ENCODE measurements at regions not wholly inside any gene's neighbourhood (a gene's known extent, or its start where the extent isn't known, plus 50 kb on each side); places are given as distances from the start of the nearest gene placed in this dataset.

DNA sequence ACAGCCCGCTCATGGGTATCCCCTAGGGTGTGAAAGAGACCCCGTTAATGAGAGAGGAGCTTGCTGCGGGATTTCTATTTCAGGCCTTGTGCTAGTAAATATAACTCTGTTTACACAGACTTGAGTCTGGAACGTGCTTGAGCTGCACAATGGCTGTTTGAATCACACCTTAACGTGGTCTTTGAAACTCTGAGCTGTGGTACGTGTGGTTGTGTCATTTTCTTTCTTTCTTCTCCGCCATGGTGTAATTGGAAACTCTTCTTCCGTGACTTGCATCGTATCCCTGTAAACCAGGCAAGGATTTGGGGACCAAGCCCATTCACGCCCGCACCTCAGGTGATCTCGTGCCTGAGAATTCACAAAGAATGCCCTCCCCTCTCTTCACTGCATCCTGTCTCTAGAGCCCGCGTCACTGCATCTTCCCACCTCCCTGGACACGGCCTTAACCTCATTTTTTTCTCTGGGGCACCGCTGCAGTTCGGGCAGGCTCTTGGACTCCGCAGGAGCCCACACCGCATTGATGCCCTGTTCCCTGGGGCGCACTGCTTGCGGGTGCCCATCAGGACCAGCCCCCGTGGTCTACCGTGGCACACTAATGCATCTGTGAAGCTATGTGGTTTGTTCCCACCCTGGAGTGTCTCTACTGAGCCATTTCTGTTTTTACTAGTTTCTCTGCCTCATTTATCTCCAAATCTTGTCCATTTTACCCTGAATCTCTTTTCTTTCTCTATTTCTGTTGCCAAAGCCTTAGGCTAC is 78.4 kb upstream of the PARP11 start:
- H3K4me1 ChIP-seq (ENCODE audit: control insufficient read depth in 1 of 2, insufficient read depth in 2 of 2, low read length in 2 of 2), result no peaks in the 10 kb centered on the region
- H3K27me3 ChIP-seq (ENCODE audit: control insufficient read depth in 1 of 2, insufficient read depth in 2 of 2, low read length in 2 of 2), result no peaks in the 10 kb centered on the region
- no peaks in the 10 kb centered on the region for H3K36me3 ChIP-seq (ENCODE audit: control insufficient read depth in 1 of 2, insufficient read depth in 2 of 2, low read length in 2 of 2)
- H3K9me3 ChIP-seq (ENCODE audit: control insufficient read depth in 1 of 2, low read length in 2 of 2), result no peaks in the 10 kb centered on the region
- no peak overlapping the region for H3K9ac ChIP-seq (ENCODE audit: low read depth in 1 of 2, low read length in 2 of 2)
- no peak overlapping the region for H3K4me3 ChIP-seq (ENCODE audit: low read depth in 1 of 2, low read length in 2 of 2)
- no peak overlapping the region for H3K27ac ChIP-seq (ENCODE audit: low read depth, low read length)

DNA sequence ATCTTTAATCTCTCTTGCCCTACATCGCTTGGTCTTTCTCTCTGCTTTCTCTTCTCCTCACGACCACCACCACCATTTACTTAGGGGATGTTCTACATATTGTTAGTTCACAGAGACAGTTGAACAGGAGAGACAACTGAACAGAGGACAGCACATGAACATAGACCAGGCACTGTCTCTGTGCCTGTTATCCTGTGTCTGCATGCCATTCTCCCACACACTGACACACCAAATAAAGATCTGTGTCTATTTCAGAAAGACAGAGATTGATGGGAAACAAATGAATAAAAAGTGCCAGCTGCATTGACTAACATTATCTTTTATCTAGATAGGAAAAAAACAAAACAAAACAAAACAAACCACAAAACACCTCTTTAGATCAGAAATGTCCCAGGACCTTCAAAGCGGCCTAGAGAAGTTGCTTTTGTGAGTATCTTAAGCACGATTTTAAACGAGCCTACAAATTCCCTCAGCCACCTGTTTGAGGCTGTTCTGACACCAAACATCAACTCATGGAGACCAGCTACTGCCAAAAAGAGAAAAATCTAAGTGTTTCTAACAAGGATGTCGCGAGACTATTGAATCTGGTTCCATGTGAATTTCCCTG is 77.6 kb upstream of the PARP11 start:
- Histone ChIP-seq H3K9ac (ENCODE audit: low read depth in 1 of 2, low read length in 2 of 2) (no peak overlapping the region), H3K4me1 (ENCODE audit: control insufficient read depth in 1 of 2, insufficient read depth in 2 of 2, low read length in 2 of 2) (no peaks in the 10 kb centered on the region), H3K9me3 (ENCODE audit: control insufficient read depth in 1 of 2, low read length in 2 of 2) (no peaks in the 10 kb centered on the region), H3K27ac (ENCODE audit: low read depth, low read length) (no peak overlapping the region), H3K4me3 (ENCODE audit: low read depth in 1 of 2, low read length in 2 of 2) (no peak overlapping the region), H3K27me3 (ENCODE audit: control insufficient read depth in 1 of 2, insufficient read depth in 2 of 2, low read length in 2 of 2) (no peaks in the 10 kb centered on the region), H3K36me3 (ENCODE audit: control insufficient read depth in 1 of 2, insufficient read depth in 2 of 2, low read length in 2 of 2) (no peaks in the 10 kb centered on the region)

DNA sequence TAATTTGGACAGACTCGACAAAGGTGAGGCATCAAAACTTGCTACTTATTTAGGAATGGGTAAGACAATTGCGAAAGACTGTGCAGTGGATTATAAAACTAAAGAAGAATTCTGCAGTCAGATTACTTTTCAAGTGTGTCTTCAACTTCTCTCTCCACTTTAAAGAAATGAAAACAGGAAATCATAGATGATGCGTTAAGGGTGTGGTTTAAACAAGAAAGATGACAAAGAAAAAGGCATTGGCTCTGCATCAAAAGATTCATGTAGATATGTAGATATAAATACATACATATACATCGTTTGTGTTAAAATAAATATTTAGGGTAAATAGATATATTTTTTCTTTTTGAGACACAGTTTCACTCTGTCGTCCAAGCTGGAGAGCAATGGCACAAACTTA is 74.6 kb upstream of the PARP11 start:
- Histone ChIP-seq H3K9ac (ENCODE audit: low read depth in 1 of 2, low read length in 2 of 2) (no peak overlapping the region), H3K36me3 (ENCODE audit: control insufficient read depth in 1 of 2, insufficient read depth in 2 of 2, low read length in 2 of 2) (no peaks in the 10 kb centered on the region), H3K9me3 (ENCODE audit: control insufficient read depth in 1 of 2, low read length in 2 of 2) (no peaks in the 10 kb centered on the region), H3K4me3 (ENCODE audit: low read depth in 1 of 2, low read length in 2 of 2) (no peak overlapping the region), H3K27ac (ENCODE audit: low read depth, low read length) (no peak overlapping the region), H3K4me1 (ENCODE audit: control insufficient read depth in 1 of 2, insufficient read depth in 2 of 2, low read length in 2 of 2) (no peaks in the 10 kb centered on the region), H3K27me3 (ENCODE audit: control insufficient read depth in 1 of 2, insufficient read depth in 2 of 2, low read length in 2 of 2) (no peaks in the 10 kb centered on the region)

DNA sequence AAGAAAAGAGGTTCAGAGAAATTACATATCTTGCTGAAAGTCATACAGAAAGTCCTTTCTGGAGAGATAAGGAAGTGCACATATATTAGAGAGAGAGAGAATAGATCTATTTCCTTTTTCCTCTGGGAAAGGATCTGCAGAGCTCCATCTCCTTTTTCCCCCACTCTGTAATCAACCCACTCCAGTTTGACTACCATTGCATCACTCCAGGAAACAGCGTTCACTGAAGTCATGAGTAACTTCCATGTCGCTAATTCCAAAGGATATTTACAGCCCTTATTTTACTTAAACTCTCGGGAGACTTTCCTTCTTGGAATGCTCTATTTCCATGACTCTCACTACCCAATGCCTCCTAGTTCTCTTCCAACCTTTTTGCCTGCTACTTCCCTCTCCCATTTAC is 72.5 kb upstream of the PARP11 start:
- Histone ChIP-seq H3K36me3 (ENCODE audit: control insufficient read depth in 1 of 2, insufficient read depth in 2 of 2, low read length in 2 of 2) (no peaks in the 10 kb centered on the region), H3K27me3 (ENCODE audit: control insufficient read depth in 1 of 2, insufficient read depth in 2 of 2, low read length in 2 of 2) (no peaks in the 10 kb centered on the region), H3K4me1 (ENCODE audit: control insufficient read depth in 1 of 2, insufficient read depth in 2 of 2, low read length in 2 of 2) (no peaks in the 10 kb centered on the region), H3K9ac (ENCODE audit: low read depth in 1 of 2, low read length in 2 of 2) (no peak overlapping the region), H3K27ac (ENCODE audit: low read depth, low read length) (no peak overlapping the region), H3K9me3 (ENCODE audit: control insufficient read depth in 1 of 2, low read length in 2 of 2) (no peaks in the 10 kb centered on the region), H3K4me3 (ENCODE audit: low read depth in 1 of 2, low read length in 2 of 2) (no peak overlapping the region)

DNA sequence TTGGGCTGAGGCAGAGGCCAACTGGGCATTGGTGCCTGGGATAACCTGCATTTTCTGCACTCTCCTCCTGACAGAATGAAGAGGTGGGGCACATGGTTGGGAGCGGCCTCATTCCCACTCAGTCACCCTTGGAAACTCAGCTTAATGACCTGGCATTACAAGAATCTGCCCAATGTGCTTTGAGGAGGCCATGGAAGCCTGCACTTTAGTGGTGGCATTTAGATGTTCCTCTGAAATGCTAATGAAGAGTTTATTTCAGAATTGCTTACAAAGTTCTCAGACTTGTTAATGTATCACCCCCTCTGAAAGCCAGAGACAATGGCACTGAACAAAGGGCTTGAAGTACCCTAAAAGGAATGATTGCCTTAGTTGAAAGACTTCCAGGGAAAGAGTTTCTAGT is 71.4 kb upstream of the PARP11 start:
- Histone ChIP-seq H3K4me1 (ENCODE audit: control insufficient read depth in 1 of 2, insufficient read depth in 2 of 2, low read length in 2 of 2) (no peaks in the 10 kb centered on the region), H3K9me3 (ENCODE audit: control insufficient read depth in 1 of 2, low read length in 2 of 2) (no peaks in the 10 kb centered on the region), H3K27ac (ENCODE audit: low read depth, low read length) (no peak overlapping the region), H3K9ac (ENCODE audit: low read depth in 1 of 2, low read length in 2 of 2) (no peak overlapping the region), H3K27me3 (ENCODE audit: control insufficient read depth in 1 of 2, insufficient read depth in 2 of 2, low read length in 2 of 2) (no peaks in the 10 kb centered on the region), H3K36me3 (ENCODE audit: control insufficient read depth in 1 of 2, insufficient read depth in 2 of 2, low read length in 2 of 2) (no peaks in the 10 kb centered on the region), H3K4me3 (ENCODE audit: low read depth in 1 of 2, low read length in 2 of 2) (no peak overlapping the region)

DNA sequence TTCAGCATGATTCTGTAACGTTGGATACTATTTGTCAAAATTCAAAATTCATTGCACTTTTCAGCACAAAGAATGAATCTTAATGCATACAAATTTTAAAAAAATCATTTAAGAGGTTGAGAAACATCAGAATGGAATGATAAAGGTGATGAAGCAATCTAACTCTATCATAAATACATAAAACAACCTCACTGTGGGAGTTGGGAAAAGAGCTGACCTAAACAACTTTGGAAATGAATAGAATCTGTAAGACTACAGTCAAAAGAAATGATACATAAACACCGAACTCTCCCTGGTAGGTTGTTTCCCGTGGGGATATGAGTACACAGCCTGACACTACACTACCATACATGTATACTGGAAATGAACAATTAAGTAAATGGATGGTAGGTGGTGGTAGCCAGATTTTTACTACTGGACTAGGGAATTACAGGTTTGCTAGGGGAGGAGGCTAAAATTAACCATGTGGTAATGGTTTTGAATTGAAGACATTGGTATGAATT is 64.9 kb upstream of the PARP11 start:
- Histone ChIP-seq H3K9me3 (ENCODE audit: control insufficient read depth in 1 of 2, low read length in 2 of 2) (no peaks in the 10 kb centered on the region), H3K4me1 (ENCODE audit: control insufficient read depth in 1 of 2, insufficient read depth in 2 of 2, low read length in 2 of 2) (no peaks in the 10 kb centered on the region), H3K27me3 (ENCODE audit: control insufficient read depth in 1 of 2, insufficient read depth in 2 of 2, low read length in 2 of 2) (no peaks in the 10 kb centered on the region), H3K9ac (ENCODE audit: low read depth in 1 of 2, low read length in 2 of 2) (no peak overlapping the region), H3K36me3 (ENCODE audit: control insufficient read depth in 1 of 2, insufficient read depth in 2 of 2, low read length in 2 of 2) (no peaks in the 10 kb centered on the region), H3K27ac (ENCODE audit: low read depth, low read length) (no peak overlapping the region), H3K4me3 (ENCODE audit: low read depth in 1 of 2, low read length in 2 of 2) (no peak overlapping the region)

DNA sequence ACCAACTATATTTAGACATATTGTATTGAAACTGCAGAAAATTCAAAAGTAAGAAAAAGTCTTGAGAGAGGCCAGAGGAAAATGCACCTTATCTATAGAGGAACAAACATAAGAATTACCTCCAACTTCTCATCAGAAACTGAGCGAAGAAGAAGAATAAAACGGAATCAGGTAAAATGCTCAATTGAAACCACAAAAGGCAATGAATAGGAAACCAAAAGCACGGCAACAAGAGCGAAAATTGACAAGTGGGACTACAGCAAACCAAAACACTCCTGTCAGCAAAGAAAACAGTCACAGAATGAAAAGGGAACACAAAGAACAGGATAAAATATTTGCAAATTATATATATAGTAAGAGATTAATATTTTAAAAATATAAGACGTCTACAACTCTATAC is 61.9 kb upstream of the PARP11 start:
- peaks cover 0 to 2% of the 10 kb centered on the region in 2 donors for H3K27me3 ChIP-seq (ENCODE audit: control insufficient read depth in 1 of 2, insufficient read depth in 2 of 2, low read length in 2 of 2)
- no peaks in the 10 kb centered on the region for H3K36me3 ChIP-seq (ENCODE audit: control insufficient read depth in 1 of 2, insufficient read depth in 2 of 2, low read length in 2 of 2)
- H3K4me3 ChIP-seq (ENCODE audit: low read depth in 1 of 2, low read length in 2 of 2), result no peak overlapping the region
- no peaks in the 10 kb centered on the region for H3K9me3 ChIP-seq (ENCODE audit: control insufficient read depth in 1 of 2, low read length in 2 of 2)
- H3K9ac ChIP-seq (ENCODE audit: low read depth in 1 of 2, low read length in 2 of 2), result no peak overlapping the region
- no peak overlapping the region for H3K27ac ChIP-seq (ENCODE audit: low read depth, low read length)
- H3K4me1 ChIP-seq (ENCODE audit: control insufficient read depth in 1 of 2, insufficient read depth in 2 of 2, low read length in 2 of 2), result no peaks in the 10 kb centered on the region

DNA sequence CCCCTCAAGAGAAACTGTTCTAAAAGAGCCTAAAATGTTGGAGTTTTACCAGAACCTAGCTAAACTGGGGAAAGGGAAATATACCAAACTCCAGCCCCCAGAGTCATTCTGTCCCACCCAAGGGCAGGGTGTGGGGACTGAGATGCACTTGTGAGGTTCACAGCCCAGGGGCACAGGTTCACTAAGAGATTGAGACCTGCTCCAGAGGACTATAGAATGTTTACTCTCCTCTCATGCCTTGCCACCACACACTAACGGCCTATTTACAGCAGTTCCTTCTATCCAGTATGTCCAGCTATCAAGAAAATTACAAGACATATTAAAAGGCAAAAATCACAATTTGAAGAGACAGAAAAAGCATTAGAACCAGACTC is 60.6 kb upstream of the PARP11 start:
- no peak overlapping the region for H3K9ac ChIP-seq (ENCODE audit: low read depth in 1 of 2, low read length in 2 of 2)
- no peaks in the 10 kb centered on the region for H3K36me3 ChIP-seq (ENCODE audit: control insufficient read depth in 1 of 2, insufficient read depth in 2 of 2, low read length in 2 of 2)
- no peak overlapping the region for H3K27ac ChIP-seq (ENCODE audit: low read depth, low read length)
- no peak overlapping the region for H3K4me3 ChIP-seq (ENCODE audit: low read depth in 1 of 2, low read length in 2 of 2)
- H3K4me1 ChIP-seq (ENCODE audit: control insufficient read depth in 1 of 2, insufficient read depth in 2 of 2, low read length in 2 of 2), result no peaks in the 10 kb centered on the region
- H3K27me3 ChIP-seq (ENCODE audit: control insufficient read depth in 1 of 2, insufficient read depth in 2 of 2, low read length in 2 of 2), result peaks cover 0 to 2% of the 10 kb centered on the region in 2 donors
- no peaks in the 10 kb centered on the region for H3K9me3 ChIP-seq (ENCODE audit: control insufficient read depth in 1 of 2, low read length in 2 of 2)

DNA sequence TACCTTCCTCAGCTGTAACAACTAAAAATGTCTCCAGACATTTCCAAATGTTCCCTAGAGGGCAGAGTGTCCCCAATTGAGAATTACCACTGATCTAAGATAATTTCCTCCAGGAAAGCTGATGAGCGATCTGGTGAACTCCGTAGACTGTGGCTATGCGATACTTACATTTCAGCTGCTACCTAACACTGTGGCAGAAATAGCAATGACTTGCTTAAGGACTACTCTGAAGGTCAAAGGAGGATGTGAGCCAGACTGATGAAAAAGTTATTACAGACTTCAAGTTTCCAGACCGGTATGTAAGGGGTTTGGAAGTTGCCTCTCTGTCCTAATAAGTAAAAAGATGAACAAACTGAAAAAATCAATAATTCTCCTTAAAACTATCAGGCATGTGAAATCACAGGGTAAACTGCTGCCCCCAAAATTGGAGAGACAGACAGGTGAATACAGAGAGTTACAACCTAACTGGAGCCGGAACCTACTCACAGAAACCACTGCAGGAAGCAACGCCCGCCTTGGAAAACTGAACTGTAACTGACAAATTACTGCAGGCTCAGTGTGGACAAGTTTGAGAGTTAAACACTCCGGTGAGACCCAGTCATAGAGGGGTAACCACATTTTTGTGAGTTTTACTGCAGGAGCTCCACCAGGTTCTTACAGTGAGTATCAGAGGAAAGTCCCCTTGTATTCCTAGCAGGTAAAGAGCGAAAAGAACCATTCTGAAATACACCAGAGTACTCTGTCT is 60.0 kb upstream of the PARP11 start:
- Histone ChIP-seq H3K36me3 (ENCODE audit: control insufficient read depth in 1 of 2, insufficient read depth in 2 of 2, low read length in 2 of 2) (no peaks in the 10 kb centered on the region), H3K9ac (ENCODE audit: low read depth in 1 of 2, low read length in 2 of 2) (no peak overlapping the region), H3K4me3 (ENCODE audit: low read depth in 1 of 2, low read length in 2 of 2) (no peak overlapping the region), H3K4me1 (ENCODE audit: control insufficient read depth in 1 of 2, insufficient read depth in 2 of 2, low read length in 2 of 2) (no peaks in the 10 kb centered on the region), H3K9me3 (ENCODE audit: control insufficient read depth in 1 of 2, low read length in 2 of 2) (no peaks in the 10 kb centered on the region), H3K27ac (ENCODE audit: low read depth, low read length) (no peak overlapping the region), H3K27me3 (ENCODE audit: control insufficient read depth in 1 of 2, insufficient read depth in 2 of 2, low read length in 2 of 2) (peaks cover 0 to 4% of the 10 kb centered on the region in 2 donors)

DNA sequence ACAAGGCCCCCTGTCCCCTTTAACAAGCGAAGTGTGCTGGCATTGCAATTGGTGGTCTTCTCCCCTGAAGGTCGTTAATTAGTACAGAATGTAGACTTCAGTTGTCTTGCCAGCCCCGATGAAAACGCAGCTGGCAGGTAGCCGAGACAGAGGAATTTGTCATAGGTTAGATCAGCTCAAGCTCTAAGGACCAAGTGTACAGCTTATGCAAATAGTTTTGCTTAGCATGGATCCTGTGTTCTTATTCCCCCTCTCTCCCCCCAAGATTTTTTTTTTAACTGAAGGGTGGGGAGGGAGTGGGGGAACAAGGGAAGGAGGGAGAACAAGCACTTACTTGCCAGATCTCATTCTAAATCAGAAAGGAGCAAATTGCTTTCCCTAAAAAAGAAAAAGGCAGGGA is 58.6 kb upstream of the PARP11 start:
- Histone ChIP-seq H3K36me3 (ENCODE audit: control insufficient read depth in 1 of 2, insufficient read depth in 2 of 2, low read length in 2 of 2) (no peaks in the 10 kb centered on the region), H3K27me3 (ENCODE audit: control insufficient read depth in 1 of 2, insufficient read depth in 2 of 2, low read length in 2 of 2) (peaks cover 0 to 6% of the 10 kb centered on the region in 2 donors), H3K9ac (ENCODE audit: low read depth in 1 of 2, low read length in 2 of 2) (no peak overlapping the region), H3K9me3 (ENCODE audit: control insufficient read depth in 1 of 2, low read length in 2 of 2) (no peaks in the 10 kb centered on the region), H3K27ac (ENCODE audit: low read depth, low read length) (no peak overlapping the region), H3K4me1 (ENCODE audit: control insufficient read depth in 1 of 2, insufficient read depth in 2 of 2, low read length in 2 of 2) (no peaks in the 10 kb centered on the region), H3K4me3 (ENCODE audit: low read depth in 1 of 2, low read length in 2 of 2) (no peak overlapping the region)
